KG1 (cell line): ENCODE measurements at regions not wholly inside any gene's neighbourhood (a gene's known extent, or its start where the extent isn't known, plus 50 kb on each side); places are given as distances from the start of the nearest gene placed in this dataset.

Source experiments
- DNase-seq: peaks from one replicate; lab custom pipeline; 2025; lab: John Stamatoyannopoulos, UW

DNA sequence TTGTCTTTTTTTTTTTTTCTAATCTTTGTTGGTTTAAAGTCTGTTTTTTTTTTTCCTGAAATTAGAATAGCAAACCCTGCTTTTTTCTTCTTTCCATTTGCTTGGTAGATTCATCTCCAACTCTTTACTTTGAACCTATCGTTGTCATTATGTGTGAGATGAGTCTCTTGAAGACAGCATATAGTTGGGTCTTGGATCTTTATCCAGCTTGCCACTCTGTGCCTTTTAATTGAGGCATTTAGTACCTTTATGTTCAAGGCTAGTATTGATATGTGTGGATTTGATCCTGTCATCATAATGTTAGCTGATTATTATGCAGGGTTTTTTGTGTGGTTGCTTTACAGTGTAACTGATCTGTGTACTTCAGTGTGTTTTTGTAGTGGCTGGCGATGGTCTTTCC lies 383.8 kb downstream of the MAN2A1 start:
- DNase-seq = no peak

GRCh38 chr5:110075656-110076055 lies 385.9 kb downstream of the MAN2A1 start:
- no peak for DNase-seq

DNA sequence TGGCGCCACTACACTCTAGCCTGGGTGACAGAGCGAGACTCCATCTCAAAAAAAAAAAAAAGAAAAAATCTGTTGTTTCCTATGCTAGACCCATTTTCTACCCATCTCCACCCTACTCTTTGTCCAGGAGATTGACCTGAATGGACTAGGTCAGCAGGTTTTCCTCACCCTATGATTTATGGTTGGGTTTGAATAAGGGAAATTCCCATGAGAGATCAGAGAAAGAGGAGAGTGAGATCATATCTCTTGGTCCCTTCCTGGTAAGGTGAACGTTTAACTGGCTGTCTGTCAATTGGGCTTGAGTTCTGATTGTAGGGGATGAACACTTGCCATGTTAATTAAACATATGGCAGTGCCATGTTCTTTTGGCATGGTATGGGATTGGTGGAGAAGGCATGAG lies 387.4 kb downstream of the MAN2A1 start:
- no peak for DNase-seq

GRCh38 chr5:110082194-110082593 lies 392.5 kb downstream of the MAN2A1 start:
- no peak for DNase-seq

GRCh38 chr5:110082863-110083262 lies 393.1 kb downstream of the MAN2A1 start:
- no peak for DNase-seq

DNA sequence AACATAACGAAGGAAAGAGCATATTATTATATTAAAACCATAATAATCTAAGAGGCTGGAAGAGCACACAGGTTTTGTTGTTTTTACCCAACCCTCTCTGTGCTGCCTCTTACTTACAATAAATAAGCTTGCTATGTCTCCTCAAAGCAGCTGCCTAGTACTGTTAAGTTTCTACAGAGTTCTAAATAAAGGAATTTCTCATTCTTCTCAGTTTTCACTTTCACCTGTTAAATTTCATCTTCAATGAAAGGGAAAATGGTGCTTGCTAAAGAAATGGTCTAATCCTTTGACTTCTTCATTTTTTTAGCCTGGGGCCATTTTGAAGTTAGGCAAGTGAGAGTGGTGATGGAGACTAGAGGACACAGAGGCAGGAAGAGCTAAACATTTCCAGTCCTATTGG lies 396.1 kb downstream of the MAN2A1 start:
- DNase-seq = no peak

- DNase-seq = no peak
These were observed 397.1 kb downstream of the MAN2A1 start for GRCh38 chr5:110086658-110087388.

- DNase-seq = no peak
These were observed 398.1 kb downstream of the MAN2A1 start for GRCh38 chr5:110087829-110088228.

DNA sequence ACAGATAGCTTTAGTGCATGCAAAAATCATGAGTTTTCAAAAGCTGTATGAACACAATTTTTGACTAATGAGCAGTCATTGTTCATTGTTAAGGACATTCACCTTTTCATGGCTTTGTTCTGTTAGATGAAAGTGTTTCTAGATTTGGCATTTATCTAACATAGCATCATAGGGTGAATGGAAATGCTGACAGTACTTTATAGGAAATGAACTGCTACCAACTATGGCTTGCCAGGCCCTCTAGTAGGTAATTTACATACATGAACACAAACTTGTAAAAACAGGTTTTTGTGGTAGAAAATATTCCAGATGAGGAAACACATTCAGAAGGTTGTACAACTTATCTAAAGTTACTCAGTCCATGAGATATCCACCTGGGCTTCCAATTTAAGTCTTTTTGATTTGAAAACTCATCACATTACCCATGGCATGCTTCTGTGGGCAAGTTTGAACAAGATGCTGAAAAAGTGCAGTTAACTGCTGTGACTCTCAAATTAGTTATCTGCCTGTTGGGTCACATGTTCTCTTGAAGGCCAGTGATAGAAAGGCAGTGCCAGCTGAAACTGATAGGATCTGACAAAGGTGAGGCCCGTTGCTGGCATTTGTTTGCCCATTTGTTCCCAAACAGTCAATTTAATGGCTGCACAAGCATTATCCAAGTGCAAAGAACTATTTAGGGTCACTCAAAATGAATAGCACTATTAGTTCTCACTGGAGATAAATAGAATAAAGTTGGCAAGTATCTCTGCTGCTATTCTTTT lies 399.1 kb downstream of the MAN2A1 start:
- no peak for DNase-seq

GRCh38 chr5:110092955-110093785 lies 403.4 kb downstream of the MAN2A1 start:
- DNase-seq = no peak

- no peak for DNase-seq
These were observed 404.4 kb downstream of the MAN2A1 start for GRCh38 chr5:110094109-110094508.

DNA sequence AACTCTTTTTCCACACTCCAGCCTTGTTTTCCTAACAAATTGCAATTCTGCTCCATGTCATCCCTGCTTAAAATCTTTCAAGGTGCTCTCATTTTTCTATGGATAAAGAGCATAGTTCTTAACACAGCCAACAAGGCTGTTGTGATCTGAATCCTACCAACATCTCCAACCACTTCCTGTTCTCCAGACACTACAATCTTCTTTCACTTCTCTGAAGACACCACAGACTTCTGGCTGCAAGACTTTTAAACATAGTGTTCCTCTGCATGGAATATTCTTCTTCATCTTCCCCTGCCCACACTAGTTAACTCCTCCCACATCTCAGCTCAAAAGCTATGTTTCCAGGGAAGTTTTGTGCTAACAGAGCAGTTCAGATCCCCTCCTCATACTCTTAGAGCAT lies 404.8 kb downstream of the MAN2A1 start:
- DNase-seq = no peak

DNA sequence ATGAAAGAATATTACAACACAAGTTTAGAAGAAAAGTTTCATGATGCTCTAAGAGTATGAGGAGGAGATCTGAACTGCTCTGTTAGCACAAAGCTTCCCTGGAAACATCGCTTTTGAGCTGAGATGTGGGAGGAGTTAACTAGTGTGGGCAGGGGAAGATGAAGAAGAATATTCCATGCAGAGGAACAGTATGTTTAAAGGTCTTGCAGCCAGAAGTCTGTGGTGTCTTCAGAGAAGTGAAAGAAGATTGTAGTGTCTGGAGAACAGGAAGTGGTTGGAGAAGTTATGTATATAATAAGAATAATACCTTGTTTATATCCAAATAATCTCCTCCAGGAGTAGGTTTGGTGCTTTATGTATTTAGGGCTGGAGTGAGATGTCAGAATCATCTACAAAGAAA lies 406.7 kb downstream of the MAN2A1 start:
- DNase-seq = no peak

DNA sequence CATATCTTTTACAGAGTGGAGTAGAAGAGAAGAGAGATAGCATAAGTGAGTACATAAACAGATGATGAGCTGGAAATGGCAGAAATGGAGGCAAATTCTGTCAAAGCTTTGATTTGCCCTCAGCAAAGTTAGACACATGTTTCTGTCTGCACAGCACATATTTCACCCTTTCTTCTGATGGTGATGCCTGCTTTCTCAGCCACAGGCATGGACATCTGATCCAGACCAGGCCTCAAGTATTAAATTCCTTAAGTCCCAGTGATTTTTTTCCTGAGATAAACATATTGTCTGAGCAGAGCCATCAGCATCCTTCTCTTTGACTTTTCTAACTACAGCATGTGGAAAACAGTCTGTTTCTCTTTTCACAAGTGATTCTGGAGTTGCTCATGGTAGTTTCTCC lies 409.8 kb downstream of the MAN2A1 start:
- no peak for DNase-seq

DNA sequence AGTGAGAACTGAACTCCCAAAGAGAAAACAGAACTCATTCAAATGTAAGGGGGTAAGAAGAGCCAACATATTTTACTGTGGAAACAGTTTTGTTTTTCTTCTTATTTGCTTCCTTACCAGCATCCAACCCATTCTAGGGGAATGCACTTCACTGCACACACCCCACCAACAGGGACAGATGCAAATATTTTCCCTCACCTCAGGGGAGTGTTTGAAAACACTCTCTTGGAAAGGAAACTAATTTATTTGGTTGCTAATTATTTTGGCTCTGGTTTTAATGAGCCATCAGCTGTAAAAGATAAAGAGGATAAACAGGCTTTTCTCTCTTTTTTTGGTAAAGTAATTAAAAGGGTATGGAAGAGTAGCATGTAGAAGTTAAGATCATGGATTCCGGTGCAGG lies 413.4 kb downstream of the MAN2A1 start:
- DNase-seq = no peak

- no peak for DNase-seq
These were observed 414.5 kb downstream of the MAN2A1 start for GRCh38 chr5:110104060-110104725.

- no peak for DNase-seq
These were observed 415.3 kb downstream of the MAN2A1 start for GRCh38 chr5:110104726-110105669.

GRCh38 chr5:110105692-110106091 lies 416.0 kb downstream of the MAN2A1 start:
- no peak for DNase-seq

DNA sequence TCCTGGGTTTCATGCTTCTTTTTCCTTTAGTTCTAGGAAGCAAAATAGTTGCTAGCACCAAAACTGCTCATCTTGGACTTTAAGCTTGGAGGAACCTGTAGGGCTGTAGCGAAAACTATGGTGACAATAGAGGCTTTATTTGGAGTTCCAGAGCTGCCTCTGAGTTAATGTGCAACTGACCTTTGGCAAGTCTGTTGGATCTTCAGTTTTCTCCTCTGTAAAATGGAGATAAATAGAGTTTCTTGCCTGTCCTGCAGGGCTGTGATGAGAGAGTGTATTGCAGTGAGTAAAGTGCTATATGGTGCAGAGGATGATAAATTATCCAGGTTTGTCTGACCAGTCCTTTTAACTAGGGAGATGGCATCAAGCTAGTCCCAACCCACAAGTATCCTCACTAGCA lies 417.0 kb downstream of the MAN2A1 start:
- no peak for DNase-seq

DNA sequence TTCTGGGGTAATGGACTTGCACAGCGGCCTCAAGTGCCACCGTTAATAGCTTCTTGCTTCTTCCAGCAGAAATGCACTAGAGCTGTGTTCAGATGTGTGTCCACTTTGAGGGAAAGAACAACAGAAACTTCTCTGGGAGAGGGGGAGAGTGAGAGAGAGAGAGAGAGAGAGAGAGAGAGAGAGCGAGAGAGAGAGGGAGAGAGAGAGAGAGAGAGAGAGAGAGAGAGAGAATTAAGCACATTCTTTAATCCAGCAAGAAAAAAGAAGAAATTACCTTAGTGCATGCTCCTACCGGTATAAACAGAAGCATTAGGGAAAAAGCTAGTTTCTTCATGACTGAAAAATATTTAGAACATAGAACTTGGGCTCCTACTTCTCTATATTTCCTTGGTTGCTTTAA lies 418.8 kb downstream of the MAN2A1 start:
- no peak for DNase-seq

DNA sequence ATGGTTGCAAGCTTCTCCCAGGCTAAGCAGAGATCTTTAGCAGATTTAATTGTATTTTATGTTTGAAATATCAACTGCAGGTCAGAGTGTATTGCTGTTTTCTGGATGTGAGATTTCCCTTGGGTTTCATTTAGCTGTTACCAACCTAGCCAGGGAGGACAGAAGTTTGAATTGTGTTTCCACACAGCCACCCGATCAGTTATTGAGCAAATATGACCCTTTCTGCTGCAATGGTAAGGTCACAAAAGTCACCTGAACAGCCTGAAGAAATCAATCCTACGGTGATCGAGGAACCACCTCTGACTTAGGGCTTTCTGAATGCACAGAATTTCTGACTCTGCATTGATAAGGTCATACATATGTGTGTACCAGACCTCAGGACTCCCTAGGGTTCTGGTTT lies 419.9 kb downstream of the MAN2A1 start:
- DNase-seq = no peak
